C1 segment of cervical spinal cord (tissue), 14 donors: ENCODE measurements at regions not wholly inside any gene's neighbourhood (a gene's known extent, or its start where the extent isn't known, plus 50 kb on each side); places are given as distances from the start of the nearest gene placed in this dataset.
"Not testable (repeated sequence)": the region's sequence is repeated elsewhere in the genome, so short reads cannot be mapped to it uniquely, and the experiment has no call there.

ENCODE experiments used
- DNase-seq, 14 donors: peaks; one replicate each; lab custom pipeline; 2025; lab: John Stamatoyannopoulos, UW

DNA sequence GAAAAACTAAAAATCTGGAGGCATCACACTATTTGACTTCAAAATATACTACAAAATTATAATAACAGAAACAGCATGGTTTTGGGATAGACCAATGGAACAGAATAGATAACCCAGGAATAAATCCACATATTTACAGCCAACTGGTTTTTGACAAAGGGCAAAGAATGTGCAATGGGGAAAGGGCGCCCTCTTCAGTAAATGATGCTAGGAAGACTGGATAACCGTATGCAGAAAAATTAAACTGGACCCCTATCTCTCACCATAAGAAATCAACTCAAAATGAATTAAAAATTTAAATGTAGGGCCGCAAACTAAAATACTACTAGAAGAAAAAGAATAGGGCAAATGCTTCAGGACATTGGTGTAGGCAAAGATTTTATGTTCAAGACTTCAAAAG is 440.5 kb upstream of the SGCG start:
- no peak for DNase-seq

GRCh38 chr13:22744688-22745452 is 435.9 kb upstream of the SGCG start:
- DNase-seq = peak in 2 of 14 donors; percentile 8 to 36

DNA sequence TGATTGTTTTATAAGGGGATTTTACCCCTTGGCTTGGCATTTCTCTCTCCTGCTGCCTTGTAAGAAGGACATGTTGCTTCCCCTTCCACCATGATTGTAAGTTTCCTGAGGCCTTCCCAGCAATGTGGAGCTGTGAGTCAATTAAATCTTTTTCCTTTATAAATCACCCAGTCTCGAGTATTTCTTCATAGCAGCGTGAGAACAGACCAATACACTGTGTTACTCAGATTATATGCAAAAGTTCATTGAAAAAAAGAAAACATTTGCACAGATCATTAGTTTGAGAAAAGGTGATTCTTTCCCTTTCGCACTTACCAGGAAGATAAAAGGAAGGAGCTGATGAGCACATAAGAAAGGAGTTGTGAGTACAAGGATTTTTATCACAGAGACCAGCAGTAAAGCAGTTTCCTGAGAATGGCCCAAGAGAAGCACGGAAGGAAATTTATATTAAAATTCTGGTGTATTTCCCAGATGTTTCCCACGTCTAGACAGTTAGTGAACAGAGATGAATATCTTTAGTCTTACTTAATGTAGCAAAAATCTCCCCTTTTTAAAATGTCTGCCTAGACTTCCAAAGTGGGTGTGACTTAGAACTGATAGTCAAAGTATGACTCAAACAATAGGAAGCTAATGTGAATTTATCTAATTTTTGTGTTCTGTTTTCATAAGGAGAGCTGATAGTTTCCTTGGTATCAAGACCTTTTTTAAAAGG is 431.8 kb upstream of the SGCG start:
- DNase-seq = no peak

GRCh38 chr13:22749626-22750025 is 431.2 kb upstream of the SGCG start:
- DNase-seq = no peak

- DNase-seq = no peak
Measured at GRCh38 chr13:22757530-22758120, 423.2 kb upstream of the SGCG start.

- DNase-seq = no peak
Measured at GRCh38 chr13:22758245-22758644, 422.5 kb upstream of the SGCG start.

DNA sequence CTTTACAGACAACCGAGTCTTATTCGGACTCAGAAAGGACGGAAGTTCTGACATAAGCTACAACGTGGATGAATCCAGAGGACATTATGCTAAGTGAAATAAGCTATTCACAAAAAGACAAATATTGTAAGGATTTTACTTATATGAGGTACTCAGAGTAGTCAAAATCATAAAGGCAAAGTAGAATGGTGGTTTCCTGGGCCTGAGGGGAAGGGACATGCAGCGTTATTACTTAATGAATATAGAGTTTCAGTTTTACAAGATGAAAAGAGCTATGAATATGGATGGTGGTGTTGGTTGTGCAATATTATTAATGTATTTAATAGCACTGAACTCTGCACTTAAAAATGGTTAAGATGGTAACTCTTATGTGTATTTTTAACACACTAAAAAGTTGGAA is 419.1 kb upstream of the SGCG start:
- no peak for DNase-seq

GRCh38 chr13:22765547-22765946 is 415.2 kb upstream of the SGCG start:
- DNase-seq = no peak

- DNase-seq = no peak
Measured at GRCh38 chr13:22770891-22771290, 409.9 kb upstream of the SGCG start.

GRCh38 chr13:22773465-22773864 is 407.3 kb upstream of the SGCG start:
- DNase-seq = no peak

DNA sequence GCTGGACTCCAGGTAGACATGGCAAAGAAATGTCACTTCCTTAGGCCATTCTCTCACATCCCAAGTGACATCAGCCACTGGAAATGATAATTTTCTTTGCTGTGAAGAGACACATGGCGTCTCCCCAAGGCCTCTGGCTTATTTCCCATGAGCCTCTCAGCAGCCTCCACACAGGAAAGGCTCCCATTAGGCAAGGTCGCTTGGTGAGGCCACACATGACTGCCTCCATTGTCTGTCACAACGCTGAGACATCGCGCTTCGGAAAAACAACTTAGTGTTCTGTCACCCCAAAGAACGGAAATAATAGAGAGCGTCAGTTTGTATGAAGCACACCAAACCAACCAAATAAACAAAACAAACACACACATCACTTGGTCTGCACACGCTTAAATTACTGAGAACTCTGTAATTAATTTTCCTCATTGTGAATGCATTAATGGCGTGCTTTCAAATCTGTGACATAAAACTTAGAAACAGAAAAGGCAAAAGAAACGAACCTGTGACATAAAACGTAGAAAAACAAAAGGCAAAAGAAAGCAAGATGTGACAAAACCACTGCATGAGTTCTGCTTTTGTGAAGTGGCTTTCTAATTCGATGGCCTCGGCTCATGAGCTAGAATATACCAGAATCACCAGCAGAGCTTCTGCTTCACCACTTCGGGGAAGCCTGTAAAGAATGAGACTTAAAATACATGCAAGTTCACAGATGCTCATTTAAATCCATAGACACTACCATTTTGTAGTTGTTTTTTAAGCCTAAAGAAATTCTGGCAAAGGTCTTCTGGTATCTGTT is 404.2 kb upstream of the SGCG start:
- DNase-seq = no peak

DNA sequence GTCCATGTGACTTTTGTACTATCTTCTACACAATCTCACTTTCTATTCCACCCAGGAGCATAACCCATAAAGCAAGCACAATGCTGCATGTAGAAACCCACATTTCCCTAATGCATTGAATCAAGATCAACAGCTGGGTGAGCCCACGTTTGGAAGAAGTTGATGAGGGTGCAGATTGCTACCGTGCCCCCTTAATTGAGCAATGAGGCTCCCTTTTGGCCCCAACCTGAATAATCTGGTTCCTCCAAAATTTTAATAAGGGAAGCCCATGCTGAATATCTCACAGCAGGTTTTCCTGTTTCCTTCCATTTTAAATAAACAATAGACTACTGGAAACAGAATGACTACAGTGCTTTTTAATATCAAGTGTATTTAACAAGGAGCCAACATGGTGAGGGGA is 403.6 kb upstream of the SGCG start:
- DNase-seq = no peak

DNA sequence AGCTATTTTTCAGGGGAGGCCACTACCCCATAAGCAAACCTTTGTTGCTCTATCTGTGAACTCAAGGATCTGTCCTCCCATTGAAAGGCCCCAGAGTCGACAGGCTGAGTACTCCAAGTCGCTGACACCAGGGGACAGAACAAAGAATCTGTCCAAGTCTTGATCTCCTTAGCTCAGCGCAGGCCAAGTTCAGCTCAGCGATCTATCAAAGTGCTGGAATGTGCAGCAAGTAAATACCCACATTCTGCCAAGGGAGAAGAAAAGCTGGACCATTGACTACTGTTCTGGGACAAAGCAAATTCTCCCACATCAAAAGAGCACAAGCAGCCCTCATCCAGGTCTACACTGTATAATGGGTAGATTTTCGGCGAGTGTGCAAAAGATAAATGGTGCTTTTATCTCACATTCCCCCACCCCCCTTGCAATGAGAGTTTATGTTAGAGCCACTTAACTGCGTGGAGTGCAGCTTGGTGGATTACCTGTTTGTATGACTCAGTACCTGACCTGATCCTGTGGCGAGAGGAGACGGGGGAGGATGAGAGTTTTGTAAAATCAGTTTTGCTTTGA is 391.7 kb upstream of the SGCG start:
- no peak for DNase-seq

DNA sequence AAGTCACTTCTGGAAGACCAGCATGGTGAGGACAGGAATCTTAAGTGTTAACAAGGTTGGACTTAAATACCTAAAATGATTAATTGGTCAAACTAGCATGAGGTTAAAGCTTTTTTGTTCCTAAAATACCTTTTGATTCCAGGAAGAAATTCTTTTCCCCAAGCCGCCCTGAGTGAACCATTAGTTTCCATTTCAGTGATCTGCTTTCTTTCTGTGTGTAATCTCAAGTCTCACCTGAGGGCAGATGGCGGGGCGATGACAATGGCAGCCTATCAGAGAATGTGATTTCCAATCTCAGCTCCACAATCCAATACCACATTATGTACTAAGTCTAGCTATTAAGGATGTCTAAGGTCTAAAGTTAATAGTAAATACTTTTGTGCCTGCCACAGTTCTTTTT is 390.9 kb upstream of the SGCG start:
- no peak for DNase-seq

GRCh38 chr13:22793598-22794134 is 387.1 kb upstream of the SGCG start:
- DNase-seq = no peak

- peak in 9 of 14 donors; percentile 4 to 53 (median 31) for DNase-seq
Measured at GRCh38 chr13:22800526-22801401, 380.0 kb upstream of the SGCG start.

GRCh38 chr13:22801402-22802003 is 379.3 kb upstream of the SGCG start:
- DNase-seq = no peak

GRCh38 chr13:22812793-22813192 is 368.0 kb upstream of the SGCG start:
- no peak for DNase-seq

DNA sequence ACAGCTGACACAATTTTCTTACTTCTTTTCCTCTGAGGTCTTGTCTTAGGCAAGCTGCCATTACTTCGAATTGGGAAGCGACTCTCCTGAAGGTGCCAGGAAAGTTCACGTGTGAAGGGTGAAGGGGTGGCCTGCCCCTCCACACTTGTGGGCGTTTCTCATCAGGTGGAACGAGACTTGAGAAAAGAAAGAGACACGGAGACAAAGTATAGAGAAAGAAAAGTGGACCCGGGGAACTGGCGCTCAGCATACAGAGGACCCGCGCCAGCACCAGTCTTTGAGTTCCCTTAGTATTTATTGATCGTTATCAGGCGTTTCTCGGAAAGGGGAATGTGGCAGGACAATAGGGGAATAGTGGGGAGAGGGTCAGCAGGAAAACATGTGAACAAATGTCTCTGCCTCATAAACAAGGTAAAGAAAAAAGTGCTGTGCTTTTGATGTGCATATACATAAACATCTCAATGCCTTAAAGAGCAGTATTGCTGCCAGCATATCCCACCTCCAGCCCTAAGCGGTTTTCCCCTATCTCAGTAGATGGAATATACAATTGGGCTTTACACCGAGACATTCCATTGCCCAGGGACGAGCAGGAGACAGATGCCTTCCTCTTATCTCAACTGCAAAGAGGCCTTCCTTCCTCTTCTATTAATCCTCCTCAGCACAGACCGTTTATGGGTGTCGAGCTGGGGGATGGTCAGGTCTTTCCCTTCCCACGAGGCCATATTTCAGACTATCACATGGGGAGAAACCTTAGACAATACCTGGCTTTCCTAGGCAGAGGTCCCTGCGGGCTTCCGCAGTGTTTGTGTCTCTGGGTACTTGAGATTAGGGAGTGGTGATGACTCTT is 367.0 kb upstream of the SGCG start:
- not testable (repeated sequence) for DNase-seq
